Activated CD4-positive, alpha-beta T cell treated with anti-CD3 and anti-CD28 coated beads, Interleukin-2, amount 50 U/mL, for 48 hours (primary cell): ENCODE measurements at regions not wholly inside any gene's neighbourhood (a gene's known extent, or its start where the extent isn't known, plus 50 kb on each side); places are given as distances from the start of the nearest gene placed in this dataset.
"Not testable (repeated sequence)": the region's sequence is repeated elsewhere in the genome, so short reads cannot be mapped to it uniquely, and the experiment has no call there.

Experiments used
- DNase-seq, 2 experiments: peaks; one replicate each; pipeline ENCODE4 v3.0.0-alpha.2; 2020

DNA sequence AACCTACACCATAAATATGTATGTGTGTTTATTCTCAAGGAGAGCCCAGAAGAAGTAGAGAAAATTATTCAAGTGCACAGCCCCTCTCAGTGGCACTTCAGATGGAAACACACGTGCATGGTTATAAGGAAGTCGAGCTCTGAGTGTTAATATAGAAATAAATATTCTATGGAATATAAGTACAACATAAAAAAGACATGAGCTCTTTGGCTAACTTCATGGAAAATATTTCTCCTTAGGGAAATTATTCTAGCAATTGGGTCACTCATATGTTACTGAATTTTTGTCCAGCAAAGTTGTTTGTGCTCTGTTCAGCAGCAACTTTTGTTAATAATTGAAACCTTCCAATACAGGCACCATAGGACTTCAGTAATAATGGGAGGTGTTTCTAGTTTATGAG is 939.0 kb downstream of the LRFN5 start:
- no peak for DNase-seq

DNA sequence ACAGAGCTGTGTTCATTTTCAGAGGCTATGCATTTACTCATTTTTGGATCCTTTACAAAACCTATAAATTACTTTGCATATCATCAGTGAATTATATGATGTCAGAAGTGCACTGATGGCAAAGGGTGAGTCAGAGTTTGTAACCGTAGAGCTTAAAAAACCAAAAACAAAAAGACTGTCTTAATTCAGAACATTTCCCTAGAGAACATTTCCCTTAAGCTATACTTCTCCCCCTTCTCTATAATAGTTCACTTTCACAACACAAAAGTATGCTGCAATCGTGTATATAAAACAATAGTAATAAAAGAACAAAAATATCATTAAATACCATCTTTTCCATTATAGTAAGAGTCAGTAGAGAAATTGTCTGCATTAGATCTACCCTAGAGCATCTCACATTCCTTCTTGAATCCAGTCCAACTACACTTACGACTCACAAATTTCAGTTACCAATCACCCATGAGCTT is 934.9 kb downstream of the LRFN5 start:
- no peak for DNase-seq

DNA sequence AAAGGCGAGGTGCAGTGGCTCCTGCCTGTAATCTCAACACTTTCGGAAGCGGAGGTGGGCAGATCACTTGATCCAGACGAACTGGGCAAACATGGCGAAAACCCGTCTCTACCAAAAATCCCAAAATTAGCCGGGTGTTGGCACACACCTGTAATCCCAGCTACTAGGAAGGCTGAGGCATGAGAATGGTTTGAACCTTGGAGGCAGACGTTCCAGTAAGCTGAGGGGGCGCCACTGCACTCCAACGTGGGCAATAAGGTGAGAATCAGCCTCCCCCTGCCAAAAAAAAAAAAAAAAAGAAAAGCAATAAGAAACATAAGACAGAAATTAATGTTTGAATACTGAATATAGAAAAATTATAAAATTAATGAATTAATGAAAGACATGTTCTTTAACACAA is 928.7 kb downstream of the LRFN5 start:
- DNase-seq = no peak

DNA sequence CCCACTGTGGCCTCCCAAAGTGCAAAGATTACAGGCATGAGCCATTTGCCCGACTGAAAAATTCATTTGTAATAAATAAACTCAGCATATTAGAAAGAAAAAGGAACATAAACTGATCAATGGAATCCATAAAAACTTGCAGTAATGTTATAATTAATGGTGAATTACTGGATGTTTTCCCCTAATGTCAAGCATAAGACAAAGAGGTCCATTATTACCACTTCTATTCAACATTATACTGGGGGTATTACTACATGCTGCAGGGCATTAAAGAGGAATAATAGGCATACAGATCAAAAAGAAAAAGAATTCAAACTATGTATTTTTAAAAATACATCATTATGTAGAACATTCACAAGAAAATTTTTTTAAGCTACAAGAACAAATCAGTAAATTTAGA is 926.8 kb downstream of the LRFN5 start:
- no peak for DNase-seq

DNA sequence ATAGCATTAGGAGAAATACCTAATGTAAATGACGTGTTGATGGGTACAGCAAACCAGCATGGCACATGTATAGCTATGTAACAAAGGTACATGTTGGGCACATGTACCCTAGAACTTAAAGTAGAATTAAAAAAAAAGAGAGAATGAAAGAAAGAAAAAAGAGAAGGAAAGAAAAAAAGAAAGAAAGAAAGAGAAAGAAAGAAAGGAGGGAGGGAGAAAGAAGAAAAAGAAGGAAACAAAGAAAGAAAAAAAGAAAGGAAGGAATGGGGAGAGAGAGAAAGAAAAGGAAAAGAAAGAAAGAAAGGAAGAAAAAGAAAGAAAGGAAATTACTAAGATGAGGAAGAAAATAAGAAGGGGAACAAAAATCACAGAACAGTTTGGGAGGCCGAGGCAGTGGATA is 925.5 kb downstream of the LRFN5 start:
- DNase-seq = no peak

DNA sequence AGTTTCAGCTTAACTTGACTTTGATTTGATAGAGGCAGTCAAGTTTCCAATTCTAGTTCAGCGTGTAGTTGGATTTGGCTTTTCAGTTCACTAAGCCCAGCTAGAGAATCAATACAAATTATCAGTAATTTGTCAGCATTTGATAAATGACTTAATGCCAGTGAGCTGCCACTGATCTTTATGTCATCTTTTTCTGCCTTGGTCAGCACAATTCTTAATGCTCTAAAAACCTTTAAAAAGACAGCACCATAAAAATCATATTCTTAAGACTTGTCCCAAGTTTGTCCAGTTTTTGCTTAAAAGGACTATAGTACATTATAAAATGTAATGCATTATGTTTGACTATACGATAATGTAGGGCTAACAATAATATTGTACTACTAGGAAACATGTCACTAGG is 920.5 kb downstream of the LRFN5 start:
- no peak for DNase-seq

DNA sequence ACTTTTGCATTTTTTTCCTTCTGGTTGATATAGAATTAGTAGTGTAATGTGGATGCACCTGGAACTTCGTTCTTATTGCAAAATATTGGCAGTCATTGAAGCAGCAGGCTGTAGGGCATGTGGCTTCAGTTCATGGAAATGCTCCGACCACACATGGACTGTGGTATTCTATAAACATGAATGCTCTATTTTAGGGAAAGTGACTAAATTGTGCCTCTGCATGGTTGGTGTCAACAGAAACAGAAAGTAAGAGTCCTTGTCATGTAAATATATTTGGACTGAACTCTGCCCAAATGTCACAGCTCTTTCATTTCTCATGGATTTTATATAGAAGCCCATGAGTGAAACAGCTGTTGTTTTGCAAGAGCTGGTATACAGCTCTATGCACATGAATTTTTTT is 917.0 kb downstream of the LRFN5 start:
- no peak for DNase-seq

DNA sequence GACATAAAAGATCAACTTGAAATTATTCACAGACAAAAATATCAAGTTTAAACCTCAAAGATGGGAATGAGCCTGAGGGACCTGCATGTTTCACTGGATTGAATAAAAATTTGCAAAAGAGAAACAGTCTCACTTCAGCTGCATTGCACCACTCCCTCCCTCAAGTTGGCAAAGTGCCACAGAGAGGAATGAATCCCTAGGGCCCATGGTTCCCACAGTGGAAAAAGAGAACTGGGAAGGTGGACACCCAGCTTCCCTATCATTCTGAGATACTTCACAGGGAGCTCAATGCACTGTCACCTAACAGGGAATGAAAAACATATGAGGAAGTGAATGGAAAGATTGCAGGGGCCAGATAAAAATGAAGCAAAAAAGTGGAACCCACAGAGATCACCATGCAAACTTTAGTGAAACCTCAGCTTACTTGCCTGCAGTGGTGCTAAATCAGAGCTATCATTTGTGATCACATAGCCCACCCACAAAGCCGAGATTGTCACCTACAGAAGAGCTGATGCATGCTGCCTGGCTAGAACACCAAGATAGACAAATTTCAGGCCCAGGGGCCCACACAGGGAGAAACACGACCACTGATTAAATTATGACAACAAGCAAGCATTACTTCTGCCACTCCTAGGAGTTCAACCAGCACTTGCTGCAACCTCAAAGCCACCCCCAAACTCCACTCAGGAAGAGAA is 911.3 kb downstream of the LRFN5 start:
- no peak for DNase-seq

DNA sequence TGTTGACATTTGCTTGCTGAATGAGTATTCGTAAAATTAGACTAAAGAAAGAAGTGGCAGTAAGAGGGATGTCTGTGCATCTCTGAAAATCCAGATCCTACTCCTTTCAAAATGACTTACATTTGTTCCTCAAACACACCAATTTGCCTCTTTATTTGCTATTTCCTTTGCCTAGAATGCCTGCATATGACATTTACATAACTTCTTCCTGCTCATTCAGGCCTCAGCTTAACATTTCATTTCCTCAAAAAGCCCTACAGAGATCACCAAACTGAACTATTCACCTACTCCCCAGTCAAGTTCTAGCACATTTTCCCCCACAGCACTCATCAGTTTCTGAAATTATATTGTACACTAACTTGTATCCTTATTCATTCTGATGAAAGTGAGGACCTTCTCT is 907.2 kb downstream of the LRFN5 start:
- DNase-seq = no peak

DNA sequence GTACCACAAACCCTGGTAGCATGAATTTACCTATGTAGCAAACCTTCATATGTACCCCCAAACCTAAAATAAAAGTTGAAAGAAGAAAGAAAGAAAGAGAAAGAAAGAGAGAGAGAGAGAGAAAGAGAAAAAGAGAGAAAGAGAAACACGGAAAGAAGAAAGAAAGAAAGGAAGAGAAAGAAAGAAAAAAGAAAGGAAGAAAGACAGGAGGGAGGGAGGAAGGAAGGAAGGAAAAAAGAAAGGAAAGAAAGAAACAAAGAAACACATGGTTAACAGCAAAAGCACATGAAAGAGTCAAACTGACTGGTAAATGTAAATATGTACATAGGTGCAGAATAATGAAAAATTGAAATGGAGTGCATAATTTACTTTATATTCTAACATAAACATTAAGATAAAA is 903.4 kb downstream of the LRFN5 start:
- DNase-seq = no peak

DNA sequence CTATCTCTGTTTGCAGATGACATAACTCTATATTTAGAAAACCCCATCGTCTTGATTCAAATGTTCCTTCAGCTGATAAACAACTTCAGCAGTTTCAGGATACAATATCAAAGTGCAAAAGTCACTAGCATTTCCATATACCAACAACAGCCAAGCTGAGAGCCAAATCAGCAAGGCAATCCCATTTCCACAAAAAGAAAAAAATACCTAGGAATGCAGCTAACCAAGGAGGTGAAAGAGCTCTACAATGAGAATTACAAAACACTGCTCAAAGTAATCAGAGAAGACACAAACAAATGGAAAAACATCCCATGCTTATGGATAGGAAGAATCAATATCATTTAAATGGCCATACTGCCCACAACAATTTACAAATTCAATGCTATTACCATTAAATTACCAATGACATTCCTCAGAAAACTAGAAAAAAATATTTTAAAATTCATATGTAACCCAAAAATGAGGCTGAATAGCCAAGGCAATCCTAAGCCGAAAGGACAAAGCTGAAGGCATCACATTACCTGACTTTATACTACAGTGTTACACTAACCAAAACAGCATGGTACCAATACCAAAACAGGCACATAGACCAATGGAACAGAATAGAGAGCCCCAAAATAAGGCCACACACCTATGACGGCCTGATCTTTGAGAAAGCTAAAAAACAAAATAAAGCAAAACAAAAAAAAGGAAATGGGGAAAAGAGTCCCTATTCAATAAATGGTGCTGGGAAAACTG is 901.7 kb downstream of the LRFN5 start:
- no peak for DNase-seq

DNA sequence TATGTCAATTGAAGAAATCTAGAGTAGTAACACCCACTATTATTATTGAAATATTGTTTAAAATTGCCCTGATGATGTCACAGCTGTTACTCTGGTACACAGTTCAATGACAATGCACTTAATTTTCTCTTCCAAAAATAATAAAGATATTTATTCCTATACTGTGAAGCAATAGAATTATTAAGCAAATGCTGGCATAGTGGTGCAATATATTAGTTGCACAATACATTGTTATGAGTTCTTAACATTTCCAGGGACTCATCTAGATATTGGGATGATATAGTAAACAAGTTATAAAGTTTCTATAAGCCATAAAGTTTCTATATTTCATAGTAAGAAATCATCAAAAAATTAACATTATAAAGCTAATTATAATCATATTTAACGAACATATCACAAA is 897.8 kb downstream of the LRFN5 start:
- DNase-seq = no peak

DNA sequence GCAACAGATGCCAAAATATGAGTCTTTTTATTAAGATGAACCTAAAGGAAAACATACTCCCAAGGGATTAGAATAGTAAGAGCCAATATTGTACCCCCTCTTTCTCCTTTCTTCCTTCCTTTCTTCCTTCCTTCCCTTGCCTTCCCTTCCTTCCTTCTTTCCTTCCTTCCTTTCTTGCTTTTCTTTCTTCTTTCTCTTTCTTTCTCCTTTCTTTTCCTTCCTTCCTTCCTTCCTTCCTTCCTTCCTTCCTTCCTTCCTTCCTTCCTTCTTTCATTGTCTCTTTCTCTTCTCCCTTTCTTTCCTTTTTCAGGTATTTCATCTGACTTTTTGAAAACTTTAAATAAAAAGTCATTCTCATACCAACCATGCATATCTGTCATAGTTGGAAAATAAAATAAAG is 892.5 kb downstream of the LRFN5 start:
- no peak for DNase-seq

DNA sequence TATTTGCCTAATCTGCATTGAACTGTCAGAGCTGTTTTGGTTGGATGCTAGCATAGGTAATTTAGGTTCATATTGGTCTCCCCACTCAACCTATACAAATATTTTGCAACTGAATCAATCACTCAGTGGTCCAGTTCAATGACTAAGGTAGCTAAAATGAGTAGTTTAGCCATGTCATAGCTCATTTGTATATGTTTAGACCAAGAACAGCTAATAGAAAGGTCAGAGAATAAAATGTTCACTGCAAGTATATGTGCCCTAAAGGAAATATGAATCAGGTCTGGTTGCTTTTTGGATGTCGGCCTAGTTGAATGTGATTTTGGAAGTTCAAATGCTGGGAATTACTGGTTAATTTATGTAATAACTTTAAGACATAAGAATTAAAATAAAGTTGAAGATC is 883.9 kb downstream of the LRFN5 start:
- no peak for DNase-seq

DNA sequence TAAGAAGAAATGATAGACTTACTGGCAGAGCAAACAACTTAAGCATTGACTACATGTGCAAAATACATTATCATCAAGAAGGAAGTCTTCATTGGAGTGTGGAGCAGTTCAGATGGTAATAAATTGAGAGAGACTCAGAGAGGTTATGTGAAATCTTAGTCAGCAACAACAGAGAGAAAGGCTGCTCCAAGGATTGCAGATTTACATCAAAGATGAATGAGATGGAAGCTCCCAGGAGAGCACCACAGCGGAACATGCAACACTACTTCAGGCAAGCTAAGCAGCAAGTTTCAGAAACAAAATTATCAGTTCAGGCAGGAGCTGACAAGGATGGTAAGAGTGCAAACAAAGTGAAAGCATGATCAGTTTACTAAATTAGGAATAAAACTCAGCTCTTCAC is 882.3 kb downstream of the LRFN5 start:
- no peak for DNase-seq

DNA sequence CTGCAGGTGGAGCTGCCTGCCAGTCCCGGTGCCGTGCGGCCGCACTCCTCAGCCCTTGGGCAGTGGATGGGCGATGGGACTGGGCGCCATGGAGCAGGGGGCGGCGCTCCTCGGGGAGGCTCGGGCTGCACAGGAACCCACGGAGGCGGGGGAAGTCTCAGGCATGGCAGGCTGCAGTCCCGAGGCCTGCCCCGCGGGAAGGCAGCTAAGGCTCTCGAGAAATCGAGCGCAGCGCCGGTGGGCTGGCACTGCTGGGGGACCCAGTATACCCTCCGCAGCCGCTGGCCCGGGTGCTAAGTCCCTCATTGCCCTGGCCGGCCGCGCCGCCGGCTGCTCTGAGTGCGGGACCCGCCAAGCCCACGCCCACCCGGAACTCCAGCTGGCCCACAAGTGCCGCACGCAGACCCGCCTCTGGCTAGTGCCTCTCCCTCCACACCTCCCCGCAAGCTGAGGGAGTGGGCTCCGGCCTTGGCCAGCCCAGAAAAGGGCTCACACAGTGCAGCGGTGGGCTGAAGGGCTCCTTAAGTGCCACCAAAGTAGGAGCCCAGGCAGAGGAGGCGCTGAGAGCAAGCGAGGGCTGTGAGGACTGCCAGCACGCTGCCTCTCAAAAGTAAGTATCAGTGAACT is 875.8 kb downstream of the LRFN5 start:
- DNase-seq = not testable (repeated sequence)

DNA sequence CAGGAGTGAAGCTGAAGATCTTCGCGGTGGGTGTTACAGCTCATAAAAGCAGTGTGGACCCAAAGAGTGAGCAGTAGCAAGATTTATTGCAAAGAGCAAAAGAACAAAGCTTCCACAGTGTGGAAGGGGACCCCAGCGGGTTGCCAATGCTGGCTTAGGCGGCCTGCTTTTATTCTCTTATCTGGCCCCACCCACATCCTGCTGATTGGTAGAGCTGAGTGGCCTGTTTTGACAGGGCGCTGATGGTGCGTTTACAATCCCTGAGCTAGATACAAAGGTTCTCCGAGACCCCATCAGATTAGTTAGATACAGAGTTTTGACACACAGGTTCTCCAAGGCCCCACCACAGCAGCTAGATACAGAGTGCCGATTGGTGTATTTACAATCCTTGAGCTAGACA is 875.0 kb downstream of the LRFN5 start:
- not testable (repeated sequence) for DNase-seq

DNA sequence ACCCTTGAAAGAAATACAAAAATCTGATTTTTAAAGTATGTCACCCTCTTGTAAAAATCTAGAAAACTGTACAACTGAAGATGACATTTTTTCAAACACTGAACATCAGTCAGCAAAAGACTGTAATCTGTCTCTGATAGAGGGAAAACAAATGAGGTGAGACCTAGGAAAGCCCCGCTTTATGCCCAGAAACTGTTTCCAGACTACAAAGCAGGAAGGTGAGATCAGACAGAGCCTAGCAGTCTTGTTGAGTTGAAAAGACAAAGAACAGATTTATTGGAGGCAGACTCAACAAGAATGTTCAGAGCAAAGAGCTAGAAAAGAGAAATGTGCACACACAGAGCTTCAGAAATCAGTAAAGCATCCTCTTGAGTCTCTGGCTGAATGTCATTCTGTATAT is 873.6 kb downstream of the LRFN5 start:
- DNase-seq = no peak

DNA sequence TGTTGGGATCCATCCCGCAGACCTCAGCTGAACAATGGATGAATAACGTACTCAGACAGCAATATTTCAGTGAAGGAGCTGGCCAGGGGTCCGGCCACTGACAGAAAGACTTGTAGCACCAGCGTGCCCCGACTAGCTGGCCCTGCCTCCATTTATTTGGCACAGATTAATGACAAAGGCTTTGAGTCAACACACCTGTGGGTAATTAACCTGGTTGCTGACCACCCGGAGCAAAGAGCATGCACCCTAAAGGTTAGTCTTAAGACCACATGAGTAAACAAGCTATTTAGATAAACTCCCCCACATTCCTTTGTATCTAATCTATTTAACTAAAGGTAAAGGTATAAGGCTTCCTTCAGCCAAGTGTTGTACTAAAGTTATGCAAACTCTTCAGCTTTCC is 868.6 kb downstream of the LRFN5 start:
- DNase-seq = no peak

DNA sequence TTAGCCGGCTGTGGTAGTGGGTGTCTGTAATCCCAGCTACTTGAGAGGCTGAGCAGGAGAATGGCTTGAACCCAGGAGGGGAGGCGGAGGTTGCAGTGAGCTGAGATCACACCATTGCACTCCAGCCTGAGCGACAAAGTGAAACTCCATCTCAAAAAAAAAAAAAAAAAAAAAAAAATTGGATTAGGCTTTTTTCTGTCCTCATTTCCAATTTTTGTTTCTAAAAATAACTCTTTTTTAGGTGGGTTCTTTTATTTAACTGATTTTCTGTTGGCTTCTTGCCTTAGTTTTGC is 863.7 kb downstream of the LRFN5 start:
- DNase-seq = no peak

DNA sequence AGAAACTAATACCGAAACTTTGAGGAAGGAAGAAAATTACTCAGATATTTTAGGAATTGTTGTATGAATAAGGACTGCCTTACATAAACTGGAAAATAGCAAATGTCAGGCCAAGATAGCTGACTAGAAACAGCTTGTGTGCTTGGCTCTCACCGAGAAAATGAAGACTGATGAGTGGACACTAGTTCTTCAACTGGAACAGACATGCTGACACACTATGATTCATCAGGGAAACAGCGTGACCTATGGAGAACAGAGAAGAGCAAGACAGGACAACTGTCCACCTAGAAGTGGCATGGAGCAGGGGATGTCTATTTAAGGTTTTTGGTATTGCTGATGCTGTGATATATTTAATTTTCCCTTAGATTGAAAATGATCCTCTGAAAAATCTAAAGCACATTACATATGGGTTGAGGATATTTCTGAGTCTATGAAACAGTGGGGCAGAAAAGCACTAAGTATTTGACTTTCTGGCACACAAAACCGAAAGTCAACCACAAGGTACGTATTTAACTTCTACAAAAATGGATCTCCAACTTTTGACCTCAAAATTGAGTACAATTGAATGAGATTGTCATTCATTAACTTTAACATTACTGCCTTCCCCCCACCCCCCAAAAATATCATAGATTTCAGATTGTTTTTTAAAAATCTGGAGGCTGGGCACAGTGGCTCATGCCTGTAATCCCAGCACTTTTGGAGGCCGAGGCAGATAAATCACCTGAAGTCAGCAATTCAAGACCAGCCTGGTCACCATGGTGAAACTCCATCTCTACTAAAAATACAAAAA is 863.2 kb downstream of the LRFN5 start:
- DNase-seq = no peak

DNA sequence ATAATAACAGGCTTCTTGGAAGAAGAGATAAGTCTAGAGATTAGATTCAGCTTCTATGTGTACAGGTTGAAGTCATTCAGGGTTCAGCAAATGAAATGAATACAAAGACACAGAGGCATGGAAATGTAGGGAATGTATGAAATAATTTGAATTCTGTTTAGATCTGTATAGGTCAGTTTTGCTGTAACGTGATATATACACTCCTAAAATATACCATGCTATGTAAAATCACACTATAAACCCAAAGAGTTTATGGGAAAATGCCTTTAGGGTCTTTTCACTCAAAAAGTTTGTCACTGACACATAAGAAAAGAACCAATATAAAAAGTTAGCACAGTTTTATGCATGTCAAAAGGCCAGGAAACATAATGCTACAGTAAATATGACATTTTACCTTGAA is 854.0 kb downstream of the LRFN5 start:
- DNase-seq = no peak

DNA sequence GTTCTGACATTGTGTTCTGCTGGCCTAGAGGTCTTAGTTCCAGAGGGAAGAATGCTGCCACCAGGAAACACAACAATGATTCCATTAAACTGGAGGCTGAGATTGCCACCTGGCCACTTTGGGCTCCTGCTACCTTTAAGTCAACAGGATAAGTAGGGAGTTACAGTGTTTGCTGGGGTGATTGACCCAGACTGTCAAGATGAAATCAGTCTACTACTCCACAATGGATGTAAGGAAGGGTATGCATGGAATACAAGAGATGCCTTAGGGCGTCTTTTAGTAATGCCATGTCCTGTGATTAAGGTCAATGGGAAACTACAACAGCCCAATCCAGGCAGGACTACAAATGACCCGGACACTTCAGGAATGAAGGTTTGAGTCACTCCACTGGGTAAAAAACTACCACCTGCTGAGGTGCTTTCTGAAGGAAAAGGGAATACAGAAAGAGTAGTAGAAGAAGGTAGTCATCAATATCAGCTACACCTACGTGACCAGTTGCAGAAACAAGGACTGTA is 852.6 kb downstream of the LRFN5 start:
- no peak for DNase-seq

DNA sequence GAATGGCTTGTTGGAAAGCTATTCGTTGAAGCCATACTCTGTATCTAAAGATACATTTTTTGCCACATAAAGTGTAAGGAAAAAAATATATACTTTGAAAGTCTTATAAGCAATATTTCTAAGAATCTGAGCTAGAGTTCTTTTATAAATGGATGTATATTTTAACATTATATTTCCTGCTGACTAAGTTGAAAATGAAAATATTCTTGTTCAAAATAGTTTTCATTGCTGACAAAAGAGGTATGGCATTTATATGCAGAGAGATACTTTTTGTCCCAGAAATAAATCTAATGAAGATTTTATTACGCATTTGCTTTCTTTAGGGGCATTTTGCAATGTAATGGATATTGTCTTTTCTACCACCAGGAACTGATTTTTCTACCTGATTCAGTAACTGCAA is 834.9 kb downstream of the LRFN5 start:
- DNase-seq = no peak
